Osteocyte (in vitro differentiated cells): ENCODE measurements at regions not wholly inside any gene's neighbourhood (a gene's known extent, or its start where the extent isn't known, plus 50 kb on each side); places are given as distances from the start of the nearest gene placed in this dataset.

Experiments used
- DNase-seq: peaks from one replicate; pipeline ENCODE4 v3.0.0; 2021; ENCODE audit warnings: mixed read lengths; ENCODE audit not compliant: unreplicated experiment; ENCODE audit errors: extremely low spot score
- H3K27ac Mint-ChIP-seq: one replicate; pipeline ENCODE4 v1.8.0; 2021; ENCODE audit warnings: mild to moderate bottlenecking, mixed read lengths; ENCODE audit not compliant: unreplicated experiment
- H3K27me3 Mint-ChIP-seq: one replicate; pipeline ENCODE4 v1.8.0; 2021; ENCODE audit warnings: mixed read lengths; ENCODE audit not compliant: unreplicated experiment
- H3K36me3 Mint-ChIP-seq: one replicate; pipeline ENCODE4 v1.8.0; 2021; ENCODE audit warnings: mixed read lengths; ENCODE audit not compliant: unreplicated experiment
- H3K4me1 Mint-ChIP-seq: one replicate; pipeline ENCODE4 v1.8.0; 2021; ENCODE audit warnings: mixed read lengths; ENCODE audit not compliant: unreplicated experiment
- H3K4me3 Mint-ChIP-seq: one replicate; pipeline ENCODE4 v1.8.0; 2021; ENCODE audit warnings: mild to moderate bottlenecking, moderate library complexity, mixed read lengths; ENCODE audit not compliant: unreplicated experiment
- H3K9me3 Mint-ChIP-seq: one replicate; pipeline ENCODE4 v1.8.0; 2021; ENCODE audit warnings: mixed read lengths; ENCODE audit not compliant: unreplicated experiment
- TF ChIP-seq, protein P1 (sequence below): fragments of 200-600 bp; sonication (generic); IDR thresholded peaks from 2 replicates; pipeline ENCODE4 v1.5.0; 2021; ENCODE audit warnings: antibody characterized with exemption, mild to moderate bottlenecking, moderate library complexity

DNA sequence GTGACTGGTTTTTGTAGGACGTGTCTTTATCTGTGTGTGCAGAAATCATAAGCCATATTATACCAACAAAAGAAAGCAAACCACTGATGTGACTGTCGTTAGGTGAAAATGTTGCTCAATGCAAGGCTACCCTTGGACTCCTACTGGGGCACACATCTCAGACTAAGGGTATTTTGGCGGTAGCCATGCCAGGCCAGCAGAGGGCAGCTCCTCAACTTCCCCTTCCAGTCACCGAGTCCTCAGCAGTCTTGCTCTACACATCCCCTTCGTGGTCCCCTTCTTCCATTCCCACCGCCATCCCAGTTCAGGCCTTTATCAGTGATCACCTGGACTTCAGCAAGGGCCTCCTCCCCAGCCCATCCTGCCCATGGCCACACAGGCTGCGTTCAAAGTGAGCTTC is 113.7 kb upstream of the GGTLC1 start:
- peaks cover 46% of the 10 kb centered on the region for H3K4me1 Mint-ChIP-seq
- no peaks in the 10 kb centered on the region for H3K9me3 Mint-ChIP-seq
- no peak for DNase-seq
- no peak overlapping the region for H3K4me3 Mint-ChIP-seq
- H3K27me3 Mint-ChIP-seq: no peaks in the 10 kb centered on the region
- TF ChIP-seq, protein P1, sequence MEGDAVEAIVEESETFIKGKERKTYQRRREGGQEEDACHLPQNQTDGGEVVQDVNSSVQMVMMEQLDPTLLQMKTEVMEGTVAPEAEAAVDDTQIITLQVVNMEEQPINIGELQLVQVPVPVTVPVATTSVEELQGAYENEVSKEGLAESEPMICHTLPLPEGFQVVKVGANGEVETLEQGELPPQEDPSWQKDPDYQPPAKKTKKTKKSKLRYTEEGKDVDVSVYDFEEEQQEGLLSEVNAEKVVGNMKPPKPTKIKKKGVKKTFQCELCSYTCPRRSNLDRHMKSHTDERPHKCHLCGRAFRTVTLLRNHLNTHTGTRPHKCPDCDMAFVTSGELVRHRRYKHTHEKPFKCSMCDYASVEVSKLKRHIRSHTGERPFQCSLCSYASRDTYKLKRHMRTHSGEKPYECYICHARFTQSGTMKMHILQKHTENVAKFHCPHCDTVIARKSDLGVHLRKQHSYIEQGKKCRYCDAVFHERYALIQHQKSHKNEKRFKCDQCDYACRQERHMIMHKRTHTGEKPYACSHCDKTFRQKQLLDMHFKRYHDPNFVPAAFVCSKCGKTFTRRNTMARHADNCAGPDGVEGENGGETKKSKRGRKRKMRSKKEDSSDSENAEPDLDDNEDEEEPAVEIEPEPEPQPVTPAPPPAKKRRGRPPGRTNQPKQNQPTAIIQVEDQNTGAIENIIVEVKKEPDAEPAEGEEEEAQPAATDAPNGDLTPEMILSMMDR: peak; percentile 46
- H3K36me3 Mint-ChIP-seq: no peaks in the 10 kb centered on the region
- no peak overlapping the region for H3K27ac Mint-ChIP-seq

GRCh38 chr20:24100370-24101011 is 111.9 kb upstream of the GGTLC1 start:
- Mint-ChIP-seq H3K27ac (no peak overlapping the region), H3K4me1 (peaks cover 31% of the 10 kb centered on the region), H3K36me3 (no peaks in the 10 kb centered on the region), H3K27me3 (no peaks in the 10 kb centered on the region), H3K4me3 (no peak overlapping the region), H3K9me3 (no peaks in the 10 kb centered on the region)
- TF ChIP-seq, protein P1: peak; percentile 71
- DNase-seq: no peak

DNA sequence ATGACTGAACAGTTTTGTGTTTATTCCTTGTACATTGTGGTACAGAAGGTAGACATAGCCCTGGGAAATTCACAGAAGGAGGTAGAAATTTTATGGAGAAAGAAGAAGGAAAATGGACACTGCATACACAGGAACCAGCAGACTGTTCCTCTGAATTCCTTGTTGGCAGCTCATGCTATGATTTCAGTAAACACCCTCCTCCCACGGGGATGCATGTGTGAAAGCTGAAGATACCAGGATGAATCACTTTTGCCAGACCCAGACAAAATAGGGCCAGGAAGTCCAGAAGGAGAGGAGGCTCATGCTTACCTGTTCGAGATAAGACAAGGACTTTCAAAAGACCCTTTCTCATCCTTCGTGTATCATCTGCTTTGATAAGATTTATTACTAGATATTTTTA is 110.3 kb upstream of the GGTLC1 start:
- Mint-ChIP-seq H3K27ac (no peak overlapping the region), H3K27me3 (no peaks in the 10 kb centered on the region)
- no peak for DNase-seq

GRCh38 chr20:24097506-24098245 is 109.1 kb upstream of the GGTLC1 start:
- Mint-ChIP-seq H3K27ac (no peak overlapping the region), H3K4me3 (no peak overlapping the region), H3K27me3 (no peaks in the 10 kb centered on the region), H3K36me3 (no peaks in the 10 kb centered on the region), H3K4me1 (peaks cover 15% of the 10 kb centered on the region), H3K9me3 (no peaks in the 10 kb centered on the region)
- no peak for DNase-seq
- TF ChIP-seq, protein P1: no peak

More for the DNA sequence above, 110.3 kb upstream of the GGTLC1 start:
- no peaks in the 10 kb centered on the region for H3K9me3 Mint-ChIP-seq
- H3K4me1 Mint-ChIP-seq: peaks cover 26% of the 10 kb centered on the region
- H3K4me3 Mint-ChIP-seq: no peak overlapping the region
- H3K36me3 Mint-ChIP-seq: no peaks in the 10 kb centered on the region
- TF ChIP-seq, protein P1: no peak

DNA sequence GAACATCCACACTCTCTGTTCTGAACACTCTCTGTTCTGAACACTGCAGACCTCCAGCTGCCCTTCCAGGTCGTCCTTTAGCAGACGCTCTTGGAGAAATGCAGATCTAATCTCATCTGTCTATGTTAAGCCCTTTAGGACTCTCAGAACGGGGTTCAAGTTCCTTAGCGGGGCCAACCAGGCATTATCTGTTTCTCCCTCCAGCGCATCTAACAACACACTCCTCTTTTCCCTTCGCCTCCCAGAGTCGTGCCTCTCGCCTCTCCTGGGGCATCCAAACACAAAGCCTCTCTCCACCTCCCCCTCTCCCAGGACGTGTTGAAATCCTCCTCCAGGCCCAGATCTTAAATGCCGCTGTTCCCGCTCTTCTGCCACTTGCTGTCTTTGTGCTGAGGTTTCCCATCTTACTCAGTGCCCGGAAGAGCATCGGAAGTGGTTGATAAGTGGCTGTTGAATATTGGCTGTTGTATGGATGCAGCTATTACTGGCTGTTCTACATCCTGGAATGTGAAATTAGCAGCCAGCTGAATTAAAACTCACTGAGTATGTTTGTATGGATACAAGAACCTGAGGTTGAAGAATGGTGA is 108.4 kb upstream of the GGTLC1 start:
- no peak overlapping the region for H3K27ac Mint-ChIP-seq
- H3K4me3 Mint-ChIP-seq: no peak overlapping the region
- no peaks in the 10 kb centered on the region for H3K9me3 Mint-ChIP-seq
- H3K4me1 Mint-ChIP-seq: peaks cover 12% of the 10 kb centered on the region
- no peaks in the 10 kb centered on the region for H3K36me3 Mint-ChIP-seq
- TF ChIP-seq, protein P1: no peak
- H3K27me3 Mint-ChIP-seq: no peaks in the 10 kb centered on the region
- DNase-seq: no peak
